ENCODE measurements at regions not wholly inside any gene's neighbourhood (a gene's known extent, or its start where the extent isn't known, plus 50 kb on each side); places are given as distances from the start of the nearest gene placed in this dataset.

DNA sequence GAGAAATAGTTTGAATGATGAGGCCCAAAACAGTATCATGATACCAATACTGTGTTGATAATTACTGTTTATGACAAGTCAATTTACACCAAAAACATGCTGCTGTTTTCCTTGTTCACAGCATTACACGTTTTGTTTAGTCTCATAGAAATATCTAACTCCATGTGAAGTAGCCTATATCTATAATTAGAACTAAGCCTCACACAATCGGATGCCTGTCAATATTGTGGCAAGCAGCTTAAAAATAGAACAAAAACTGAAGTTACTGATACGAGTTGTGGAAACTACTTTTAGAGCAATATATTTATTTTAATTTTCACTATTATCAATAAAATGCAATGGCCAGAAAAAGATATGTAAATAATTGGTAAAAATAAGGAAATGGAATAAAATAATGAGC lies 470.8 kb downstream of the ZEB2 start:
- no peak for TF ChIP-seq STAG1 (CRISPR knock-in tag; IDR thresholded peaks at IDR 0.05; ENCODE audit: borderline replicate concordance)
- TF ChIP-seq, protein P1, sequence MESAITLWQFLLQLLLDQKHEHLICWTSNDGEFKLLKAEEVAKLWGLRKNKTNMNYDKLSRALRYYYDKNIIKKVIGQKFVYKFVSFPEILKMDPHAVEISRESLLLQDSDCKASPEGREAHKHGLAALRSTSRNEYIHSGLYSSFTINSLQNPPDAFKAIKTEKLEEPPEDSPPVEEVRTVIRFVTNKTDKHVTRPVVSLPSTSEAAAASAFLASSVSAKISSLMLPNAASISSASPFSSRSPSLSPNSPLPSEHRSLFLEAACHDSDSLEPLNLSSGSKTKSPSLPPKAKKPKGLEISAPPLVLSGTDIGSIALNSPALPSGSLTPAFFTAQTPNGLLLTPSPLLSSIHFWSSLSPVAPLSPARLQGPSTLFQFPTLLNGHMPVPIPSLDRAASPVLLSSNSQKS (CRISPR knock-in tag; IDR thresholded peaks at IDR 0.05): no peak
- TF ChIP-seq TBL1XR1 (IDR thresholded peaks at IDR 0.05; ENCODE audit: low read length in 2 of 2): no peak
- TF ChIP-seq KLF6 (CRISPR knock-in tag; IDR thresholded peaks at IDR 0.05; ENCODE audit: borderline replicate concordance): no peak
- TF ChIP-seq MCM7 (IDR thresholded peaks at IDR 0.05): no peak
- TF ChIP-seq POLR2AphosphoS5 (IDR thresholded peaks at IDR 0.05; ENCODE audit: control insufficient read depth, insufficient read depth, low read depth, low read length): no peak
- no peak for TF ChIP-seq KDM4B (IDR thresholded peaks at IDR 0.05; ENCODE audit: borderline replicate concordance in 2 of 2, low read depth in 1 of 2)
- no peak for TF ChIP-seq CHD4 (IDR thresholded peaks at IDR 0.05; ENCODE audit: insufficient read depth, insufficient replicate concordance, low read depth, low read length, poor library complexity, severe bottlenecking)
